ENCODE measurements at regions not wholly inside any gene's neighbourhood (a gene's known extent, or its start where the extent isn't known, plus 50 kb on each side); places are given as distances from the start of the nearest gene placed in this dataset.

DNA sequence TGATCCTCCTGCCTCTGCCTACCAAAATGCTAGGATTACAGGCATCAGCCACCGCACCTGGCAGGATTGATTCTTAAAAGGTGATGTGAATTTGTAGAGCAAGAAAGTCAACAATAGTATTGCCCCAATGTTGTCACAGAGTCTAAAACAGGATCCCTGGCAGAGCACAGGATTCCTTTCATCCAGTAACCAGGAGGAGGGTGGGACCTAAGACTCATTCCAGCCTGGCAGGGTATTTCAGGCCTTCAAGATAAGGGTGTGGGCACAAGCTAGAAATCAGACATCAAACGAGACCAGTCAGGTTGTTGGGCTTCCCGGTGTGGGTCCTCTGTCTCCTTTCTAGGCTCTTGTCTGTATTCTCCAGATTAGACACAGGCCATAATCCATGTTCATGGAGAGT is 511.4 kb downstream of the BCL11A start:
- DNase-seq, result no peak

DNA sequence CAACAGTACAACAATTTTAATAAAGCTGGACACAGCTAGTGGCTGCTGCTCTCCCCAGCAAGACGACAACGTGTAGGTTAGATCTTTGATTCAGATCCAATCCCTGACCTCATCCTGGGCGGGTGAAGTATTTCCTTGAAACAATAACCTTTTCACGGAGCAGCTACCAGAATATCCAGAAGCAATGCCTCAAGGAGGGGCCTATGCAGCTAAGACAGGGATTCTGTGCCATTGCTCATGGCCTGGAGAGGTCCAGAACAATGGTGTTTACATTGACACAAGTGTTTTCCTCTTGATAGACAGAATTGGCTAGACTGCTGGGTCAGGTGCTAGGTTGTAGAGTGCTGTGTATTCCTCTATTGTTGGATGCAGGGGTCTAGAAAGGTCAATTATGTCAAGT is 520.1 kb downstream of the BCL11A start:
- no peak for DNase-seq

DNA sequence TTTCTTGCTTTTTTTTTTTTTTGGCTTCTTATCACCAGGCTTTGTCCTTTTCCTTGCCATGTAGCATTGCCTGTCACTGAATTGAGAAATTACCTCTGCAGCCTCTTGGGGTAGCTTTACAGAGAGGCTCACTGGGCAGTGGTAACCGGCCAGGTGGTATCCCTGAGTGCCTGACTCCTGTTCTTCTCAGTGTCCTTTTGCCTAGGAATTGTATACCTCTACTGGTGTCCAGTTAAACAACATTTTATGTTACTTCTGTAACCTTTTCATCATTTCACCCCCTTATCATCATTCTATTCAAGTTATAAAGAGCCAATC is 523.9 kb downstream of the BCL11A start:
- no peak for DNase-seq

DNA sequence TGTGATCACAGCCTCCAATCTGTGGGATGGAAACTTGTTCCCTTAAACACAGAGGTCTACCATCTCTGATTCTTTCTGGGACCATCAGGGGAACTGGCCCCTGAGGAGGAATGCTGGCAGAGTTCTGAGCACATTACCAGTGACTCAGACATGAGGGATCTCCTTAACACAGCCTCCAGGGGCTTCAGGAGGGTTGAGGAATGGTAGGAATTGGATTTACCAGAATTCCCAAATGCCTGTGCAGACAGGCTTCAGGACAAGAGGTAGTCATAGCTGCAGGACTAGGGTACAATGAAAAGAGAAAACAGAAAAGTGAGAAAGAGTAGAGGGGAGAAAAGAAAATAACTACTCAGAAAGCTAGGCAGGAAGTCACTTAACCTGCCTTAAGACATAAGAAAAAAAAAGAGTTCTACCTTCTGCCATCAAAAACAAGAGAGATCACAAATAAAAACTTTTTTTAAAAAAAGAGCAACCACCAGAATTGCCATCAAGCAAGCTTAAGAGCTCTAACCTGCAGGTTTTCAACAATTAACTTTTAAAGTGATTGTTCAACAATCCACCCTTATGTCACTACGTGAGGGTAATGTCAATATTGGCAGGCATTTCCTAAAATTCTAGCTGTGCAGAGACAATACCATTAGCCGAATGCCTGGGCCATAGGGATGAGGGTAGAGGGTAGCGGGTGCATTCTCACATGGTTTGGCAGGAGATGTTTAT is 524.4 kb downstream of the BCL11A start:
- no peak for DNase-seq

DNA sequence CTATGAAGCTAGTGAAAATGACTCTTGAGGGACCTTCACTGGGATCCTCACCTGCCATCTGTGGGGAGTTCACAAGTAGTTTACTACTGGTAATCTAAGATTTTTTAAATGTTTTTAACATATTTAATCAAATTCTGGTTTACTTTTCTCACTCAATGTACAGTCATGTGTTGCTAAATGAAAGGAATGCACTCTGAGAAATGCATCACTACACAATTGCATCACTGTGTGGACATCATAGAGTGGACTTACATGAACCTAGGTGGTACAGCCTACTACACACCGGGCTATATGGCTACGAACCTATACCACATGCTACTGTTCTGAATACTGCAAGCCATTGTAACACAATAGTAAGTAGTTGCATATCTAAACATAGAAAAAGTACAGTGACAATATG is 528.0 kb downstream of the BCL11A start:
- DNase-seq, result no peak

DNA sequence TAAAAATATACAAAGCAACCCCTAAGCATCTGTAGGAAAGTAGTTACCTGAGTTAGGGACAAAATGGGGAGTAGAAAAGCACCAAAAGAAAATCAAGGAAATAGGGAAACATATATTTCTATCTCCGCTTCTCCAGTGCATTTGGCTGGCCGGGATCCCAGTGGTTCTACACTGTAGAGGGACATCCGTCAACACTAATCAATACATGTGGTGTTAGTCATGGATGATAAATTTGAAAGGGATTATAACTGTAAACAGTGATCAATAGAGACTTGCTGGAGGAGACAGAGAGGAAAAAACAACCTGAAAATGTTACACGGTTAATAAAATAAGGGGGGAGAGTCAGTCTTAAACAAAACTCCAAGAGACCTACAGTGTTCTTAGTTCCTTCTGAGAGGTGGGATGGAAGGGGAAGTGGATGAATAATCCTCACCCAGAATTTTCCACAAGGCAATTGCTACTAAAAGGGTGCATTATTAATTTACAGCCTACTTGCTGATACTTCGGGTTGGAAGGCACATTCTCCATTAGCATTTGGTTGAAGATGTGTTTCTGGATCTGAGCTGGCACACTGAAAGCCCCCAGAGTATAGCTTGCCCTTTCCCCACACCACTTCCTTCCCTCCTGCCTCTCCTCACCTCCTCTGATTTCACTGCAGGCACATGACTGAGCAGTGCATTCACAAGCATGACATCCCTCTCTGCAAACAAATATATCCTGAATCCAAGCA is 530.0 kb downstream of the BCL11A start:
- no peak for DNase-seq

DNA sequence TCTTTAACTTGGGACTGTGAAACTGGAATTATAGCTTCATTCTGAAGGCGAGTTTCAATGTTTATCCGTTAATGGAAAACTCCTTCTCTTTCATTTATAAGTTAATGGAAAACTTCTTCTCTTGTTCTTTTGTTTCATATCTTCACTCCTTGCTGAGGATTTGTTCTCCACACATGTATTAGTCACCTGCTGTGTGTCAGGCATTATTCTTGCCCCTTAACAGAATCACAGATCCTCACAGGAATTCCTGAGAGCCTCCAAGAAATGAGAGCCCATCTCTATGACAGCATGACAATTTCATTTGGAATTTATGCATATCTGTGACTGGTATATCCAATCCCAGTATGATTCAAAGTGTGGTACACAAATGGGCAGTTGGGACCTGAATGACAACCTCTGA is 545.8 kb downstream of the BCL11A start:
- DNase-seq, result no peak

DNA sequence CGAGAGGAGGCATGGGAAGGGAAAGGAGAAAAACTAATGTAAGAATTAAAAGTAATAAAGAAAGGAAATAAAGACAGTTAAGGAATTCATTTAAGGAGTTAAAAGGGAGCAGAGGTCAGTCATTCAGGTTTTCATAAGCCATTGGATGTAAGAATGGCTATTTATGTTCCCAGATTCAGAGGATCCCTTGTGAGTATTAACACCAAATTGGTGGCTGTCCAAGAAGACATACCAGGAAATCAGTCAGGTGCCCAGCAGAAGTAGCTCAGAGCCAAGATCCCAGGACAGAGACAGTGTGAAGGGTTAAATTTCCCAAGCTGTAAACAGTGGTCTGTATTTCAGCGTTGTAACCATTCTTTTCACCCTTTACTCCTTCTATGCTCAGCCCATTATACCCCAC is 550.4 kb downstream of the BCL11A start:
- no peak for DNase-seq

DNA sequence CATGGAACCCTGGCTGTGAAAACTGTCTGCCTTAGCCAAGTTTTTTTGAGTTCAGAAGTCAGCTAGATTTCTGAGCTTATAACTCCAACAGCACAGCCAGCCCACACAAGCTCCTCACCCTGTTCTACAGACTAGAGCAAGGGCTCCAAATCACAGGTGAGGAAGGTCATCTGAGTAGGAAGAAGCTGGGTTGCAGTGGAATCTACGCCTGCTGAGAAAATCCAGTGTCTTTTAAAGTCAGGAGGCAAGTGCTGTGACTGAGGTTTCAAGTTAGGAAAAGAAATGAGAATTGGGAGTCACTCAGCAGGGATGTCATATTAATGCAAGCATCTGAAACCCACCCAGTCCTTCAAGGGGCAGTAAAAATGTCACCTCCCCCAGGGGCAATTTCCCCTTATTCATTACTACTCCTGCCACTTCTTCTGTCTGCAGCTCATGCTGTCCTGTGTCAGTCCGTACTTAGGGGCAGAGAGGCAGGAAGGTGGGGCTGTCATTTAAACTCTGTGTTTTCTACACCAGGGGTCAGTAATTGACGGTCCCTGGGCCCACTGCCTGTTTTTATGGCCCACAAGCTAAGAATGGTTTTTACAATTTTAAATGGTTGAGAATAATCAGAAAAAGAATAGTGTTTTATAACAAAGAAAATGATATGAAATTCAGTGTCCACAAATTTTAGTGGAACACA is 551.1 kb downstream of the BCL11A start:
- no peak for DNase-seq

DNA sequence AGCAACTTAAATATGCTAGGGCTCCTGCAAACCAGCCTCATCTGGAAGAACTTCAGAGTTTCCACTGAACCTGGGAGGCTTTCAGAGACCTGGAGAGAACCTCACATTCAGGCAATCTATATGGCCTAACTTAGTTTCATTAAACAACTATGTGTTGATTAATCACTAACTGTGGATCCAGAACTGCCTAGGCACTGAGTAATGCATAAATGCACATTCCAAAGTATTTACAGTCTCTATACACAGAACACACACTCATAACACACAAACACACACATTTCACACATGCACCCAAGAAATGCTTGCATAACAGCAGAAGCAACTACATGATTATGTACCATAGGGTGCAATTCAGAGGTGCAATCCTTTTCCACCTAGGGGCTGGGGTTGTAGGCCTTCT is 552.8 kb downstream of the BCL11A start:
- DNase-seq, result no peak

DNA sequence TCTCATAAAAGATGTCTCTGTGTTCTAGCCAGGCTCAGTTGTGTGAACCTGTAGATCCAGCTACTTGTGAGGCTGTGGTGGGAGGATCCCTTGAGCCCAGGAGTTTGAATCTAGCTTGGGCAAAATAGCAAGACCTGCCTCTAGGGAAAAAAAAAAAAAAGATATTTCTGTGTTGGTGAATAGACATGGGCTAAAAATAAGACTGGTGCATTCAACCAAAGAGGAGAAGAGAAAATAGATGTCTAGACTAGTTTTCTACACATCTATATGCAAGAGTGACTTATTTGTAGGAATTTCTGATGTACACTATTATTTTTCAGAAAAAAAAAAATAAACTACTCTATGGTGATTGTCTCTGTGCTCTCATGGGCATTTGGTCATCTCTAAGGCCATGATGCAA is 555.1 kb downstream of the BCL11A start:
- no peak for DNase-seq

DNA sequence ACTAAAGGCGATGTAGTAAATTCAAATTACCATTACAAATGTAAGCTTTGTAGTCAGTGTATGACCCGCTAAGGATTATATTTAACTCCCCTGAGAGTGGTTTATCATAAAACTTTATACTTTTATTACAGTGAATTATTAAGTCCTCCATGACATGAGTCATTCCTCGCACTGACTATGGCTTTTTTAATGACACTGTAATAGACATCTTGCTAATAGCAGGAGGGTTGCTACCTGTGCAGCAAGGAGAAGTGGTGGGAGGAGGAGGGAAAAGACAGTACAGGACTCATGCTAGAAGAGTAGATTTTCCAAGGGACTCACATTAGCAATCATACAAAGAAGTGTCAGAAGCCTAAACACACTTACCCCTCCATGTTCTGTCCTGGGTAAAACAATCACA is 556.1 kb downstream of the BCL11A start:
- DNase-seq, result no peak

DNA sequence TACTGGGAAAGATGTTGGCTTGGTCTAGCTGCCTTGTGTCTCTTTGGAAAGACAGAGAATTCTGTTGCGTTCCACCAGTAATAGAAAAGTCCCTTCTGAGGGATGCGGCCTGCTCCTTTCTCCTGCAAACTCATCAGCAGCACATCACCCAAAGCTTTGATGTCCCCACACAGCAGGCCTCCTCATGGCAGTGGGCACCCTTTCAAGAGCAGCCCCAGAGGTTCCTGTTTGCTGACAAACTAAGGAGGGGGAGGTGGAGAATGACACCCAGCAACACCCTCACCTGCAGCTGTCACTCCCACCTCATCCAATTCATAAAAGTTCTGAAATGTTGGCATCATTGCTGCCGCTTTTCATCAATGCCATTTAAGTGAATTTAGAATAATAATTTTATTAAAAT is 556.6 kb downstream of the BCL11A start:
- DNase-seq, result no peak

DNA sequence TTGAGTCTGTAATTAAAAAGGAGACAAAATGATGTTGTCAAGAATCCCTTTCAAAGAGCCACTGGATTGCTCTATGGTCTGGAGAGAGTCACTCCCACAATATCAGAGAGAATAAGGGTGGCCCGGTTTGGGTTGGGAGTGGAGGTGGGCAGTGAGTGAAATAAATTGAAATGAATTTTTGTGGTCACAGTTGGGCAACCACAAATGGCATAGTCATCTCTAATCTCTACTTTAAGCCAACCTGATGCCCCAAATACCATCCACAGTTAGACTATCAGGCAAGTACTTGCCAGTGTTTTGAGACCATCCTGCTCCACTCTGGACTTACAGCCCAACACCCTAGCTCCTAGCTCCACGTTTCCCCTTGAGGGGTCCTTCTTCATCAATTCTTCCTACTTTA is 559.7 kb downstream of the BCL11A start:
- no peak for DNase-seq

DNA sequence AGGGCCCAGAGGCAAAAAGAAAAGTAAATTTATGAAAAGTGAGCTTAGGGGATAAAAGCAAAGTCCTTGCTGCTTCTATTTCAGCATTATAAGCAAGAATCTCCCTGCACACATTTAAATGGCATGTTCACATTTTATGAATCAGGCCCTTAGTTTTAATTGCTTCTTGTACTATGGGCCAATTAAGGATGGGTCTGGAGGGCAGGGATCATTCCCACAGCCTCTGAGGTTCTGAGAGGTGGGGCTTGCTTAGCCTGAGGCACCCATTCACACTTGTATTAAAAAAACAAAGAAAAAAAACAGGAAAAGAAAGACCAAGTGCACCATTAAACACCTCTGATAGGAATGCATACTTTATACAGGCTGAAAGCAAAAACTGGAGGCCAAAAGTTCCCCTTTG is 565.1 kb downstream of the BCL11A start:
- no peak for DNase-seq

DNA sequence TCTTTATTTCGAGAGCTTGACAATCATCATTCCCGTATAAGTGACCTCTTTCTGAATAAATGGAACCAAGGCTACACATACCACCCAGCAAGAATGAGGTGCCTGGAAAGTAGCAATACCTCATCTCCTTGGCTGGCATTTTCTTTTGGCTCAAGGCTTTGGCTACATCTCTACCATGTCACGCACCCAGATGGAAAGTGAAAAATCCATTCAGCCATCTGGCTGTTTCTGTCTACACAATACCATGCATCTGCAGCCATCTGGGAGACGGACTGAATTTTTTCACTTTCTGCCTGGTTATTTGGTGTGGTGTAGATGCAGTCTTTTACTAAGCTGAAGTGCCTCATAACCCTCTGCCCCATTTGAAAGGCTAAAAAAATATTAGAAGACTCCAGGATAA is 566.9 kb downstream of the BCL11A start:
- no peak for DNase-seq

DNA sequence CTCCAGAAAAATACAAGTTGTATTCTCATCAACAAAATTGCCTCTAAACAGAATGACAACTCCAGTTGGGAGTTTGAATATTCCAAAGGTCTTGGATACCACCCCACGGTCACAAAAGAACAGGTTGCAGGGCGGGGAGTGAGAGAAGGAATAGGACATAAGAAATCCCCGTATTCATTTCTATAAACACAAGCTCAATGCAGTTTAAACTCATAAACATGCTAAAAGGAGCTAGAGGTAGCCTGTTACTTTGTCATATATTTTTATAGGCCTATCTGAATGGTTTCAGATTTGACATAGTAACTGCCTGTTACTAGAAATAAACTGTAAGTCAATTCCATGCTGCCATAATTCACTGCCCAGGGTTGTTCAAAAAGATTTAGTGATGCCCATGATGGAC is 567.5 kb downstream of the BCL11A start:
- no peak for DNase-seq

DNA sequence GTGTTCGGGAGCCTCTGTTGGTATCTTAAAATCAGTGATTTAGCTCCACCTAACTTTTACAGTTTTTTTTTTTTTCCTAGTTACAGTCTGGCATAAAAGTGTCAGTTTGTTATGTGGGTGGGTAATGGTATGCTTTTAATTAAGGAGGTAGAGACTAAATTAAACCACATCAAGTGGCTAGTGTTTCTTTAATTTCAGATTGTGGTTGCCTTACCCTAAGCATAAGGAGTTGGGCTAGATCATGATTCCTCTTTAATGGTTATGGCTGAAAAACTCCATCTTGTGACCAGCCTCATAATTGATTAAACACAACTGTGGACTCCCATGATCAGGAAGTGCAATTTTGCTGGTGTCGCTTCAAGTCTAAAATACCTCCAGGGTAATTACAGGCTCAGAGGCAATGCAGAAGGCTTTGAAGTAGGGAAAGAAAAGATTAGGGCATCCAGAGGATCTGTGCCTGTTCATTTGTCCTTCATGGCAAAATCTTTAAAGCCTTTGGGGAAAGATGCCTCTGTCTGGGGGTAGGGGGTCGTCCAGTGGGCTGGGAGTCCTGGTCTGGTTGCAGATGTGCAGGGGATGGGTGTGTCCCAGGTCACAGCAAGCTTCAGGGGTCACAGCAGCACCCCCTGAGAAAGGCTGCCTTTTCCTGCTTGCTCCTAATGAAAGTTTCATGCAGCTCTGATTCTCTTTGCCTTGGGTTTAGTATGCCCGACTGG is 579.2 kb downstream of the BCL11A start:
- DNase-seq, result no peak

DNA sequence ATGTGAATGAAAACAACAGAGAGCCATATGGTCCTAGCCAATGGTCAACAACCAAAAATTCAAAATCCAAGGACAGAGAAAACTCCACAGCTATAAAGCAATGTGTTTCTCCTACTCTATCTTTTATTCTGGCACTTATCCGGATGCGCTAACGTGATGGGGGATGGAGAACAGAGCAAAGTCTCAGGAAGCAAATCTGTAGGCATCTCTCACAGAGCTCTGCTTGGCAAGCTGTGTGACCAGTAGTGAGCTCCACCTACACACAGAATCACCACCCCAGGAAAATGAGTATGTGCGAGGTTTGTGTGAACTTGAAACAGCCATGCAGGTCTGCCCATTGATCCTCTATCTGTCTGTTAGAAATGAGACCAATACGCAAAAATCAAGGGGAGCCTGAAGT is 584.3 kb downstream of the BCL11A start:
- DNase-seq, result no peak

DNA sequence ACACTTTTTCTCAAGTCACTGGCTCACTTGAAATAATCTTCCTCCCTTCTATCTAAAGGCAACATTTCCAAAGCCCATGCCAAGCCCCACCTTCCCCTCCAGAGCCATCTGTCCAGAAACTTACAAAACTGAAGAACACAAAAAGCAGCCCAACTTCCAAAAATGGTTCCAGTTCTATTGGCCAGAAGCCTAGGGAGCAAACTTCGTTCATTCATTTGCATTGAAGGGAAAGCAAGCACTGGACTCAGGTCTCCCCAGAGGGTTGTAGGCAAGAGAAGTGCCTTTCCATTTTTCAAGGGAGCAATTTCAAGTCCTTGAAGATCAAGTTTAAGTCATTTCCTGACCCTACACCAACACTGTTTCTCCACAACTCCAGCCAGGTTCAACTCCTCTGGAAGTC is 585.0 kb downstream of the BCL11A start:
- no peak for DNase-seq

DNA sequence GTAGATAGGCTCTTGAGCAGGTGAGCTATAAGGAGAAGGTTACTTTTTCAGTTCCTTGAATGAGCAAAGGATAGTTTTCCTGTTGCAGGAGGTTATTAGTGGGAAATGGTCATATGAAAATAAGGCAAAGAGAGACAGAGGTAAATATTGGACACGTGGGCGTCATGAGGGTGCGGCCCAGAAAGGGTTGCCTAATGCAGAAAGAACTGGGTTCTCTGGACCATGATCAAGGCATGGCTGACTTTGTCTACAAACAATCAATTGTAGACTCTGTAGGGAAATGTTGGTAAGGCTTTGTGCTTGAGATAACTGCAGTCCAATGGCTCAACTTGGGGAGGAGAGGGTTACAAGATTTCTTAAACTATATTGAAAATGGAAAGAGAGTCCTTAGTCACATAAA is 585.8 kb downstream of the BCL11A start:
- DNase-seq, result no peak

DNA sequence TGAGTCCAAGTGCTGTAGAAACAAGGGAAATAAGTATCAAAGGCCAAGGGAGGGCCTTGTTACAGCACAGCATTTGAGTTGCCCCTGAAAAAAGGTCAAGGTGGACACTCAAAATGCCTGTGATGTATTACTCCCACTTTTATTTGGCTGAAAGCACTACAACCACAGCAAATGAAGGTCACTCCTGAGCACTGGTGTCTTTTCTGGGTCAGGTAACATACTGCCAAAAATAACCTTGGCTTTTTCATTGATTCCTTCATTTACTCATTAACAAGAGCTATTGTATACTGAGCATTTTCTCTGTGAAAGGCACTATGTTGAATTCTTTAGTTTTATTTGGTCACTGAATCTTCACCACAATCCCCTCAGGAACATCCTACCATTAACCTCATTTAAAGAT is 590.3 kb downstream of the BCL11A start:
- no peak for DNase-seq

DNA sequence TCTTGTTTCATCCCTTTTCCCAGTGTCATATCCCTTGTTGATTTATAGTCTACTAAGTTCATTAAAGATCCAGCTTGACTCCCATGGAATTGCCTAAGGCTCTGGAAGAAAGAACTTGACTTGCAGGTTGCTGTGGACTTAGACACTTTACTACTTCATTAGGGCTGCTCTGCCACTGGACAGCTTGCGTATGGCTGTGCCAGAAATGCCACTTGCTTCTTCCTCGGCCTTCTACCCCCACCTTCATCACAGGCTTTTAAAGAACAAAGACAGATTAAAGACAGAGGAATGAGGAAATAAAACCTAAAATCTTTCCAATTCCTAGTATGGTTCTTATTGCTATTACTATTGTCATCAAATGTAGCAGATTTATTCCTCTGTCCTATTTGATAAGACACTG is 591.7 kb downstream of the BCL11A start:
- no peak for DNase-seq

DNA sequence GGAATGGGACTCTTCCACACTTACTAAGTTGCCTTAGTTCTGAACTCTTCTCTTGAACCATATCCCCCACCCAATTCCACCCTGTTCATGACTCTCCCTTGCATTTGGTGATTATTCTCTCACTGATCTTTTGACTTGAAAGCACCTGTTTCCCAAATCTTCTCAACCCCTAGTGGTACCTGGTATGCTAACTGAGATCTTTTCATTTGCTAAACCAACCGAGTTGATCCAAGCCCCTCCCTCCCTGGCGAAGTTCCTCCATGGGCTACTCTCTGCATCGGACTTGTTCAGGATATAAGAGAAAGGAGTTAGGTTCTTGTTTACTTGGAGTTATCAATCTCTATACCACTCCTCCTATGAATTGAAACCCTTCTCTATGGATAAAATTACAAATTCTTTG is 593.5 kb downstream of the BCL11A start:
- DNase-seq, result no peak
